H9 (cell line): ENCODE measurements at regions not wholly inside any gene's neighbourhood (a gene's known extent, or its start where the extent isn't known, plus 50 kb on each side); places are given as distances from the start of the nearest gene placed in this dataset.

Experiments used
- DNase-seq: peaks from one replicate; pipeline ENCODE4 v3.0.0-alpha.2; 2017
- H2AFZ ChIP-seq: one replicate; pipeline ENCODE4 v1.6.1; 2013; ENCODE audit warnings: mild to moderate bottlenecking, low read length, control low read depth, moderate library complexity
- H2AK5ac ChIP-seq: 2 replicates; pipeline ENCODE4 v1.6.1; 2013; ENCODE audit warnings: low read length, control low read depth, mixed read lengths; ENCODE audit not compliant: insufficient read length
- H2BK120ac ChIP-seq: one replicate; pipeline ENCODE4 v1.6.1; 2013; ENCODE audit warnings: low read depth, mild to moderate bottlenecking, low read length, control low read depth, inconsistent platforms; ENCODE audit not compliant: poor library complexity, severe bottlenecking
- H2BK12ac ChIP-seq: 2 replicates; pipeline ENCODE4 v1.6.1; 2013; ENCODE audit warnings: low read length, control low read depth, mixed read lengths, low read depth; ENCODE audit not compliant: insufficient read length
- H2BK15ac ChIP-seq: 2 replicates; pipeline ENCODE4 v1.6.1; 2013; ENCODE audit warnings: low read depth, low read length, control low read depth
- H2BK20ac ChIP-seq: one replicate; pipeline ENCODE4 v1.6.1; 2013; ENCODE audit warnings: low read depth, mild to moderate bottlenecking, low read length, control low read depth, inconsistent platforms; ENCODE audit not compliant: poor library complexity, severe bottlenecking
- H2BK5ac ChIP-seq: 2 replicates; pipeline ENCODE4 v1.6.1; 2013; ENCODE audit warnings: low read length, control low read depth, mixed read lengths; ENCODE audit not compliant: insufficient read length
- H3K14ac ChIP-seq: 2 replicates; pipeline ENCODE4 v1.6.1; 2013; ENCODE audit warnings: low read length, control low read depth; ENCODE audit not compliant: insufficient read depth
- H3K18ac ChIP-seq: 2 replicates; pipeline ENCODE4 v1.6.1; 2013; ENCODE audit warnings: low read depth, mild to moderate bottlenecking, mixed read lengths, low read length, control low read depth; ENCODE audit not compliant: insufficient read length
- H3K23ac ChIP-seq: 2 replicates; pipeline ENCODE4 v1.6.1; 2013; ENCODE audit warnings: low read length, control low read depth, mixed read lengths, low read depth; ENCODE audit not compliant: insufficient read length
- H3K23me2 ChIP-seq: 2 replicates; pipeline ENCODE4 v1.6.1; 2013; ENCODE audit warnings: low read depth, mild to moderate bottlenecking, mixed read lengths, low read length, control low read depth; ENCODE audit not compliant: insufficient read length, poor library complexity, severe bottlenecking
- H3K27ac ChIP-seq: 2 replicates; pipeline ENCODE4 v1.5.1; 2013; ENCODE audit warnings: low read length, control low read depth, mixed read lengths, low read depth; ENCODE audit not compliant: insufficient read length
- H3K27me3 ChIP-seq: 2 replicates; pipeline ENCODE4 v1.6.1; 2013; ENCODE audit warnings: low read length, control low read depth, inconsistent platforms; ENCODE audit not compliant: insufficient read depth
- H3K4ac ChIP-seq: 2 replicates; pipeline ENCODE4 v1.6.1; 2013; ENCODE audit warnings: low read depth, mild to moderate bottlenecking, control low read depth, inconsistent platforms, low read length, moderate library complexity
- H3K4me1 ChIP-seq: 2 replicates; pipeline ENCODE4 v1.6.1; 2013; ENCODE audit warnings: low read length, control low read depth, inconsistent platforms; ENCODE audit not compliant: insufficient read depth
- H3K4me2 ChIP-seq: 2 replicates; pipeline ENCODE4 v1.6.1; 2013; ENCODE audit warnings: low read length, control low read depth, mixed read lengths; ENCODE audit not compliant: insufficient read length, insufficient read depth
- H3K56ac ChIP-seq: 2 replicates; pipeline ENCODE4 v1.6.1; 2013; ENCODE audit warnings: low read depth, mild to moderate bottlenecking, mixed read lengths, low read length, control low read depth; ENCODE audit not compliant: insufficient read length
- H3K79me1 ChIP-seq: 2 replicates; pipeline ENCODE4 v1.6.1; 2013; ENCODE audit warnings: low read depth, mild to moderate bottlenecking, moderate library complexity, low read length, control low read depth, inconsistent platforms; ENCODE audit not compliant: insufficient read depth, poor library complexity, severe bottlenecking
- H3K79me2 ChIP-seq: 2 replicates; pipeline ENCODE4 v1.6.1; 2013; ENCODE audit warnings: low read length, control low read depth, inconsistent platforms; ENCODE audit not compliant: insufficient read depth
- H3K9ac ChIP-seq: 2 replicates; pipeline ENCODE4 v1.6.1; 2013; ENCODE audit warnings: low read length, control low read depth, mixed read lengths; ENCODE audit not compliant: insufficient read length; ENCODE audit errors: extremely low read depth
- H3K9me3 ChIP-seq: one replicate; pipeline ENCODE4 v1.6.1; 2013; ENCODE audit warnings: low read depth, low read length, inconsistent platforms; ENCODE audit not compliant: control insufficient read depth
- H3T11ph ChIP-seq: one replicate; pipeline ENCODE4 v1.6.1; 2013; ENCODE audit warnings: mild to moderate bottlenecking, low read length, control low read depth, inconsistent platforms
- H4K20me1 ChIP-seq: one replicate; pipeline ENCODE4 v1.6.1; 2013; ENCODE audit not compliant: control insufficient read depth, insufficient read length, insufficient read depth
- H4K5ac ChIP-seq: 2 replicates; pipeline ENCODE4 v1.6.1; 2013; ENCODE audit warnings: low read depth, mild to moderate bottlenecking, mixed read lengths, low read length, control low read depth; ENCODE audit not compliant: insufficient read length
- H4K8ac ChIP-seq: replicated peaks from 2 replicates; pipeline ENCODE4 v1.6.1; 2013; ENCODE audit warnings: low read length, control low read depth, mixed read lengths, low read depth; ENCODE audit not compliant: insufficient read length
- H4K91ac ChIP-seq: 2 replicates; pipeline ENCODE4 v1.6.1; 2013; ENCODE audit warnings: low read depth, mild to moderate bottlenecking, moderate library complexity, mixed read lengths, low read length, control low read depth; ENCODE audit not compliant: insufficient read length
- H3K27ac Mint-ChIP-seq, 3 experiments: 2 replicates in 2 of 3; 3 replicates in 1 of 3; pipeline ENCODE4 v1.8.0; 2020 to 2021; ENCODE audit warnings: mixed read lengths in 3 of 3, mild to moderate bottlenecking in 1 of 3, moderate library complexity in 1 of 3
- H3K27me3 Mint-ChIP-seq: 2 replicates; pipeline ENCODE4 v1.8.0; 2021; ENCODE audit warnings: low read depth, mild to moderate bottlenecking, moderate library complexity, mixed read lengths
- H3K36me3 Mint-ChIP-seq, 3 experiments: 2 replicates in 2 of 3; 3 replicates in 1 of 3; pipeline ENCODE4 v1.8.0; 2020 to 2021; ENCODE audit warnings: low read depth in 3 of 3, mixed read lengths in 3 of 3; ENCODE audit not compliant: insufficient read depth in 1 of 3
- H3K4me1 Mint-ChIP-seq, 2 experiments: 2 replicates each; pipeline ENCODE4 v1.8.0; 2020; ENCODE audit warnings: mixed read lengths in 2 of 2
- H3K4me3 Mint-ChIP-seq, 2 experiments: 2 replicates in 1 of 2; 3 replicates in 1 of 2; pipeline ENCODE4 v1.8.0; 2020 to 2021; ENCODE audit warnings: mild to moderate bottlenecking in 2 of 2, mixed read lengths in 2 of 2, moderate library complexity in 1 of 2
- H3K9me3 Mint-ChIP-seq, 2 experiments: 2 replicates in 1 of 2; 3 replicates in 1 of 2; pipeline ENCODE4 v1.8.0; 2020; ENCODE audit warnings: mild to moderate bottlenecking in 2 of 2, mixed read lengths in 2 of 2, moderate library complexity in 1 of 2
- TF ChIP-seq, protein P1 (sequence below): fragments of 200-600 bp; sonication (generic); conservative IDR thresholded peaks from 3 replicates; pipeline ENCODE4 v1.8.0; 2021; ENCODE audit warnings: antibody characterized with exemption, mild to moderate bottlenecking

DNA sequence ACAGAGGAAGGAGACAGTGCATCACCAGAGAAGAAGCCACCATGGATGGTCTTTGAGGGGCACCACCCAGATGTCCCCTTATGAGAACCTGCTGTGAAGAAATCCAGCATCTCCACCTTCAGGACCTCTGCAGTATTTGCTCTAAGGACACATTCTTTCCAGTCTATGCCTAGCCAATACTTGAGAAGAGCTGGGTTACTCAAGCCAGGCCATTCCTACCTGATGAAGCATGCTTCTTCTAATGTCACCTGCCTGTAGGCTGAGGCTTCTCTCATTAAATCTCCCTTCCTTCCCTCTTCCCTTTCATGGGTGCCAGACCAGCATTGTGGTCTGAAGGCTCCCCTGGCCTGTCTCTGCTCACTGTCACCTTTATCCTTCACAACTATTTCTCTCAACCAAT, 654.5 kb upstream of the AUTS2 start:
- H4K8ac ChIP-seq = no peak overlapping the region
- H3K9ac ChIP-seq = no peak overlapping the region
- Mint-ChIP-seq H3K4me1 (0 out of 4 replicates have a peak, but pooled peaks cover 0 to 2% of the 10 kb centered on the region in 2 experiments), H3K27ac (no peak overlapping the region), H3K36me3 (no peaks in the 10 kb centered on the region; a peak in 1 of 7 replicates), H3K4me3 (no peak overlapping the region), H3K27me3 (no peaks in the 10 kb centered on the region; the same call in 1 of the 2 replicates), H3K9me3 (peaks cover 3 to 5% of the 10 kb centered on the region in 2 experiments)
- H2BK15ac ChIP-seq = no peak overlapping the region
- no peak overlapping the region for H2BK120ac ChIP-seq
- no peaks in the 10 kb centered on the region for H3K27me3 ChIP-seq
- H2BK5ac ChIP-seq = no peak overlapping the region
- H3K56ac ChIP-seq = no peak overlapping the region
- no peaks in the 10 kb centered on the region for H3K9me3 ChIP-seq
- no peak overlapping the region for H3K4ac ChIP-seq
- DNase-seq = no peak
- H3K23me2 ChIP-seq = no peaks in the 10 kb centered on the region
- H3T11ph ChIP-seq = no peak overlapping the region
- no peak overlapping the region for H2BK12ac ChIP-seq
- no peak overlapping the region for H3K4me2 ChIP-seq
- H4K5ac ChIP-seq = no peak overlapping the region
- TF ChIP-seq, protein P1, sequence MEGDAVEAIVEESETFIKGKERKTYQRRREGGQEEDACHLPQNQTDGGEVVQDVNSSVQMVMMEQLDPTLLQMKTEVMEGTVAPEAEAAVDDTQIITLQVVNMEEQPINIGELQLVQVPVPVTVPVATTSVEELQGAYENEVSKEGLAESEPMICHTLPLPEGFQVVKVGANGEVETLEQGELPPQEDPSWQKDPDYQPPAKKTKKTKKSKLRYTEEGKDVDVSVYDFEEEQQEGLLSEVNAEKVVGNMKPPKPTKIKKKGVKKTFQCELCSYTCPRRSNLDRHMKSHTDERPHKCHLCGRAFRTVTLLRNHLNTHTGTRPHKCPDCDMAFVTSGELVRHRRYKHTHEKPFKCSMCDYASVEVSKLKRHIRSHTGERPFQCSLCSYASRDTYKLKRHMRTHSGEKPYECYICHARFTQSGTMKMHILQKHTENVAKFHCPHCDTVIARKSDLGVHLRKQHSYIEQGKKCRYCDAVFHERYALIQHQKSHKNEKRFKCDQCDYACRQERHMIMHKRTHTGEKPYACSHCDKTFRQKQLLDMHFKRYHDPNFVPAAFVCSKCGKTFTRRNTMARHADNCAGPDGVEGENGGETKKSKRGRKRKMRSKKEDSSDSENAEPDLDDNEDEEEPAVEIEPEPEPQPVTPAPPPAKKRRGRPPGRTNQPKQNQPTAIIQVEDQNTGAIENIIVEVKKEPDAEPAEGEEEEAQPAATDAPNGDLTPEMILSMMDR = no peak
- no peak overlapping the region for H3K14ac ChIP-seq
- no peak overlapping the region for H2AK5ac ChIP-seq
- no peaks in the 10 kb centered on the region for H3K79me2 ChIP-seq
- H2BK20ac ChIP-seq = no peak overlapping the region
- no peaks in the 10 kb centered on the region for H3K4me1 ChIP-seq
- no peak overlapping the region for H2AFZ ChIP-seq
- H3K23ac ChIP-seq = no peak overlapping the region
- no peaks in the 10 kb centered on the region for H4K20me1 ChIP-seq
- no peak overlapping the region for H3K18ac ChIP-seq
- H3K79me1 ChIP-seq = no peaks in the 10 kb centered on the region
- no peak overlapping the region for H4K91ac ChIP-seq
- no peak overlapping the region for H3K27ac ChIP-seq
